CD4-positive, alpha-beta T cell (primary cell): ENCODE measurements at regions not wholly inside any gene's neighbourhood (a gene's known extent, or its start where the extent isn't known, plus 50 kb on each side); places are given as distances from the start of the nearest gene placed in this dataset.

Experiments
- ATAC-seq: fragments of 200-7000 bp; cut with Tn5 transposase; one replicate; pipeline ENCODE4 v1.10.0; 2022; ENCODE audit warnings: mild to moderate bottlenecking; ENCODE audit not compliant: poor library complexity
- CTCF ChIA-PET: fragments of 350-600 bp; sonication (Branson Sonifier 250); formaldehyde crosslinking; loops from one replicate; lab custom pipeline; 2021; ENCODE audit warnings: antibody characterized with exemption, inconsistent platforms; lab: Charles Lee
- POLR2A ChIA-PET: fragments of 350-600 bp; sonication (Branson Sonifier 250); formaldehyde crosslinking; loops from one replicate; lab custom pipeline; 2021; ENCODE audit warnings: antibody characterized with exemption, inconsistent platforms; lab: Charles Lee
- DNase-seq, 14 experiments: peaks; one replicate each; pipeline ENCODE4 v3.0.0-alpha.2; 2013 to 2020; ENCODE audit warnings: mixed read lengths in 2 of 14
- H3K27ac ChIP-seq, 2 donors: one replicate each; pipeline versions ENCODE4 v1.5.1 to v1.7.0; 2013; ENCODE audit warnings: low read length in 2 of 2, low read depth in 1 of 2, mild to moderate bottlenecking in 1 of 2
- H3K27me3 ChIP-seq, 2 experiments: 1 replicate in 1 of 2; 2 replicates in 1 of 2; pipeline versions ENCODE4 v1.6.1 to v1.7.0; 2013; ENCODE audit warnings: low read length in 2 of 2, control low read depth in 1 of 2, mild to moderate bottlenecking in 1 of 2, moderate library complexity in 1 of 2; ENCODE audit not compliant: insufficient read depth in 2 of 2, control insufficient read depth in 1 of 2
- H3K36me3 ChIP-seq: one replicate; pipeline ENCODE4 v1.6.1; 2013; ENCODE audit warnings: low read length, control low read depth; ENCODE audit not compliant: insufficient read depth
- H3K4me1 ChIP-seq: one replicate; pipeline ENCODE4 v1.6.1; 2013; ENCODE audit warnings: low read length, control low read depth; ENCODE audit not compliant: insufficient read depth
- H3K4me3 ChIP-seq: one replicate; pipeline ENCODE4 v1.5.1; 2013; ENCODE audit warnings: mild to moderate bottlenecking, low read length, moderate library complexity
- H3K9me3 ChIP-seq, 2 experiments: 1 replicate in 1 of 2; 2 replicates in 1 of 2; pipeline versions ENCODE4 v1.6.1 to v1.7.0; 2013; ENCODE audit warnings: low read length in 2 of 2, mild to moderate bottlenecking in 2 of 2, control low read depth in 1 of 2, moderate library complexity in 1 of 2; ENCODE audit not compliant: control insufficient read depth in 1 of 2, insufficient read depth in 1 of 2
- H3K27ac Mint-ChIP-seq: one replicate; pipeline ENCODE4 v1.8.0; 2020; ENCODE audit warnings: mixed read lengths
- H3K27me3 Mint-ChIP-seq: one replicate; pipeline ENCODE4 v1.8.0; 2021; ENCODE audit warnings: mixed read lengths
- H3K36me3 Mint-ChIP-seq: one replicate; pipeline ENCODE4 v1.8.0; 2021; ENCODE audit warnings: low read depth, mixed read lengths
- H3K4me1 Mint-ChIP-seq: one replicate; pipeline ENCODE4 v1.8.0; 2021; ENCODE audit warnings: low read depth, mixed read lengths
- H3K4me3 Mint-ChIP-seq: one replicate; pipeline ENCODE4 v1.8.0; 2020; ENCODE audit warnings: mild to moderate bottlenecking, mixed read lengths
- H3K9me3 Mint-ChIP-seq: one replicate; pipeline ENCODE4 v1.8.0; 2020; ENCODE audit warnings: mixed read lengths
- CTCF ChIP-seq: fragments of 200-600 bp; IDR thresholded peaks from one replicate; pipeline ENCODE4 v1.8.0; 2022; ENCODE audit warnings: antibody characterized with exemption, mild to moderate bottlenecking
- intact Hi-C, 2 experiments: fragments of 100-400 bp; cut with DNase I in 1 of 2; cut with micrococcal nuclease in 1 of 2; formaldehyde crosslinking; loops; one replicate each; pipeline versions ENCODE4 v1.15.1 to v1.9.0; 2023 to 2025; cut with DNase I, micrococcal nuclease

GRCh38 chr10:45180507-45180906 is 134.9 kb downstream of the OR13A1 start:
- Mint-ChIP-seq H3K4me3 (no peak overlapping the region), H3K9me3 (no peaks in the 10 kb centered on the region), H3K27ac (no peak overlapping the region), H3K4me1 (no peaks in the 10 kb centered on the region), H3K27me3 (no peaks in the 10 kb centered on the region), H3K36me3 (no peaks in the 10 kb centered on the region)
- CTCF ChIA-PET, result no interaction called here
- DNase-seq (no peak), ATAC-seq (no peak)
- Histone ChIP-seq H3K36me3 (no peaks in the 10 kb centered on the region), H3K27me3 (no peaks in the 10 kb centered on the region), H3K4me1 (no peaks in the 10 kb centered on the region), H3K27ac (no peak overlapping the region), H3K4me3 (no peak overlapping the region), H3K9me3 (peaks cover 0 to 14% of the 10 kb centered on the region in 2 experiments)
- TF ChIP-seq CTCF, result no peak
- intact Hi-C loops, result no loop called here
- POLR2A ChIA-PET, result no interaction called here

GRCh38 chr10:45180946-45181875 is 134.2 kb downstream of the OR13A1 start:
- Mint-ChIP-seq H3K36me3 (no peaks in the 10 kb centered on the region), H3K4me3 (no peak overlapping the region), H3K27me3 (no peaks in the 10 kb centered on the region), H3K4me1 (no peaks in the 10 kb centered on the region), H3K9me3 (no peaks in the 10 kb centered on the region), H3K27ac (no peak overlapping the region)
- H3K4me1 ChIP-seq, result no peaks in the 10 kb centered on the region
- no peak overlapping the region for H3K27ac ChIP-seq
- intact Hi-C loops, result no loop called here
- DNase-seq, result no peak
- ATAC-seq, result no peak
- TF ChIP-seq CTCF, result no peak
- ChIA-PET POLR2A (no interaction called here), CTCF (no interaction called here)
- no peak overlapping the region for H3K4me3 ChIP-seq
- H3K36me3 ChIP-seq, result no peaks in the 10 kb centered on the region
- peaks cover 0 to 14% of the 10 kb centered on the region in 2 experiments for H3K9me3 ChIP-seq
- no peaks in the 10 kb centered on the region for H3K27me3 ChIP-seq

GRCh38 chr10:45183174-45183573 is 132.2 kb downstream of the OR13A1 start:
- H3K27ac Mint-ChIP-seq, result no peak overlapping the region
- no peaks in the 10 kb centered on the region for H3K4me1 ChIP-seq
- H3K36me3 ChIP-seq, result no peaks in the 10 kb centered on the region
- no peak for TF ChIP-seq CTCF
- no peaks in the 10 kb centered on the region for H3K4me1 Mint-ChIP-seq
- ATAC-seq (no peak), DNase-seq (no peak)
- H3K27me3 Mint-ChIP-seq, result no peaks in the 10 kb centered on the region
- H3K27me3 ChIP-seq, result no peaks in the 10 kb centered on the region
- intact Hi-C loops, result no loop called here
- CTCF ChIA-PET, result no interaction called here
- peaks cover 0 to 14% of the 10 kb centered on the region in 2 experiments for H3K9me3 ChIP-seq
- H3K9me3 Mint-ChIP-seq, result no peaks in the 10 kb centered on the region
- POLR2A ChIA-PET, result no interaction called here
- no peak overlapping the region for H3K4me3 ChIP-seq
- H3K4me3 Mint-ChIP-seq, result no peak overlapping the region
- no peak overlapping the region for H3K27ac ChIP-seq
- no peaks in the 10 kb centered on the region for H3K36me3 Mint-ChIP-seq
